H9 (cell line): ENCODE measurements at regions not wholly inside any gene's neighbourhood (a gene's known extent, or its start where the extent isn't known, plus 50 kb on each side); places are given as distances from the start of the nearest gene placed in this dataset.

Source experiments
- DNase-seq: peaks from one replicate; pipeline ENCODE4 v3.0.0-alpha.2; 2017
- H2AFZ ChIP-seq: one replicate; pipeline ENCODE4 v1.6.1; 2013; ENCODE audit warnings: mild to moderate bottlenecking, low read length, control low read depth, moderate library complexity
- H2AK5ac ChIP-seq: 2 replicates; pipeline ENCODE4 v1.6.1; 2013; ENCODE audit warnings: low read length, control low read depth, mixed read lengths; ENCODE audit not compliant: insufficient read length
- H2BK120ac ChIP-seq: one replicate; pipeline ENCODE4 v1.6.1; 2013; ENCODE audit warnings: low read depth, mild to moderate bottlenecking, low read length, control low read depth, inconsistent platforms; ENCODE audit not compliant: poor library complexity, severe bottlenecking
- H2BK12ac ChIP-seq: 2 replicates; pipeline ENCODE4 v1.6.1; 2013; ENCODE audit warnings: low read length, control low read depth, mixed read lengths, low read depth; ENCODE audit not compliant: insufficient read length
- H2BK15ac ChIP-seq: 2 replicates; pipeline ENCODE4 v1.6.1; 2013; ENCODE audit warnings: low read depth, low read length, control low read depth
- H2BK20ac ChIP-seq: one replicate; pipeline ENCODE4 v1.6.1; 2013; ENCODE audit warnings: low read depth, mild to moderate bottlenecking, low read length, control low read depth, inconsistent platforms; ENCODE audit not compliant: poor library complexity, severe bottlenecking
- H2BK5ac ChIP-seq: 2 replicates; pipeline ENCODE4 v1.6.1; 2013; ENCODE audit warnings: low read length, control low read depth, mixed read lengths; ENCODE audit not compliant: insufficient read length
- H3K14ac ChIP-seq: 2 replicates; pipeline ENCODE4 v1.6.1; 2013; ENCODE audit warnings: low read length, control low read depth; ENCODE audit not compliant: insufficient read depth
- H3K18ac ChIP-seq: 2 replicates; pipeline ENCODE4 v1.6.1; 2013; ENCODE audit warnings: low read depth, mild to moderate bottlenecking, mixed read lengths, low read length, control low read depth; ENCODE audit not compliant: insufficient read length
- H3K23ac ChIP-seq: 2 replicates; pipeline ENCODE4 v1.6.1; 2013; ENCODE audit warnings: low read length, control low read depth, mixed read lengths, low read depth; ENCODE audit not compliant: insufficient read length
- H3K23me2 ChIP-seq: 2 replicates; pipeline ENCODE4 v1.6.1; 2013; ENCODE audit warnings: low read depth, mild to moderate bottlenecking, mixed read lengths, low read length, control low read depth; ENCODE audit not compliant: insufficient read length, poor library complexity, severe bottlenecking
- H3K27ac ChIP-seq: 2 replicates; pipeline ENCODE4 v1.5.1; 2013; ENCODE audit warnings: low read length, control low read depth, mixed read lengths, low read depth; ENCODE audit not compliant: insufficient read length
- H3K27me3 ChIP-seq: 2 replicates; pipeline ENCODE4 v1.6.1; 2013; ENCODE audit warnings: low read length, control low read depth, inconsistent platforms; ENCODE audit not compliant: insufficient read depth
- H3K4ac ChIP-seq: 2 replicates; pipeline ENCODE4 v1.6.1; 2013; ENCODE audit warnings: low read depth, mild to moderate bottlenecking, control low read depth, inconsistent platforms, low read length, moderate library complexity
- H3K4me1 ChIP-seq: 2 replicates; pipeline ENCODE4 v1.6.1; 2013; ENCODE audit warnings: low read length, control low read depth, inconsistent platforms; ENCODE audit not compliant: insufficient read depth
- H3K4me2 ChIP-seq: 2 replicates; pipeline ENCODE4 v1.6.1; 2013; ENCODE audit warnings: low read length, control low read depth, mixed read lengths; ENCODE audit not compliant: insufficient read length, insufficient read depth
- H3K56ac ChIP-seq: 2 replicates; pipeline ENCODE4 v1.6.1; 2013; ENCODE audit warnings: low read depth, mild to moderate bottlenecking, mixed read lengths, low read length, control low read depth; ENCODE audit not compliant: insufficient read length
- H3K79me1 ChIP-seq: 2 replicates; pipeline ENCODE4 v1.6.1; 2013; ENCODE audit warnings: low read depth, mild to moderate bottlenecking, moderate library complexity, low read length, control low read depth, inconsistent platforms; ENCODE audit not compliant: insufficient read depth, poor library complexity, severe bottlenecking
- H3K79me2 ChIP-seq: 2 replicates; pipeline ENCODE4 v1.6.1; 2013; ENCODE audit warnings: low read length, control low read depth, inconsistent platforms; ENCODE audit not compliant: insufficient read depth
- H3K9ac ChIP-seq: 2 replicates; pipeline ENCODE4 v1.6.1; 2013; ENCODE audit warnings: low read length, control low read depth, mixed read lengths; ENCODE audit not compliant: insufficient read length; ENCODE audit errors: extremely low read depth
- H3K9me3 ChIP-seq: one replicate; pipeline ENCODE4 v1.6.1; 2013; ENCODE audit warnings: low read depth, low read length, inconsistent platforms; ENCODE audit not compliant: control insufficient read depth
- H3T11ph ChIP-seq: one replicate; pipeline ENCODE4 v1.6.1; 2013; ENCODE audit warnings: mild to moderate bottlenecking, low read length, control low read depth, inconsistent platforms
- H4K20me1 ChIP-seq: one replicate; pipeline ENCODE4 v1.6.1; 2013; ENCODE audit not compliant: control insufficient read depth, insufficient read length, insufficient read depth
- H4K5ac ChIP-seq: 2 replicates; pipeline ENCODE4 v1.6.1; 2013; ENCODE audit warnings: low read depth, mild to moderate bottlenecking, mixed read lengths, low read length, control low read depth; ENCODE audit not compliant: insufficient read length
- H4K8ac ChIP-seq: replicated peaks from 2 replicates; pipeline ENCODE4 v1.6.1; 2013; ENCODE audit warnings: low read length, control low read depth, mixed read lengths, low read depth; ENCODE audit not compliant: insufficient read length
- H4K91ac ChIP-seq: 2 replicates; pipeline ENCODE4 v1.6.1; 2013; ENCODE audit warnings: low read depth, mild to moderate bottlenecking, moderate library complexity, mixed read lengths, low read length, control low read depth; ENCODE audit not compliant: insufficient read length
- H3K27ac Mint-ChIP-seq, 3 experiments: 2 replicates in 2 of 3; 3 replicates in 1 of 3; pipeline ENCODE4 v1.8.0; 2020 to 2021; ENCODE audit warnings: mixed read lengths in 3 of 3, mild to moderate bottlenecking in 1 of 3, moderate library complexity in 1 of 3
- H3K27me3 Mint-ChIP-seq: 2 replicates; pipeline ENCODE4 v1.8.0; 2021; ENCODE audit warnings: low read depth, mild to moderate bottlenecking, moderate library complexity, mixed read lengths
- H3K36me3 Mint-ChIP-seq, 3 experiments: 2 replicates in 2 of 3; 3 replicates in 1 of 3; pipeline ENCODE4 v1.8.0; 2020 to 2021; ENCODE audit warnings: low read depth in 3 of 3, mixed read lengths in 3 of 3; ENCODE audit not compliant: insufficient read depth in 1 of 3
- H3K4me1 Mint-ChIP-seq, 2 experiments: 2 replicates each; pipeline ENCODE4 v1.8.0; 2020; ENCODE audit warnings: mixed read lengths in 2 of 2
- H3K4me3 Mint-ChIP-seq, 2 experiments: 2 replicates in 1 of 2; 3 replicates in 1 of 2; pipeline ENCODE4 v1.8.0; 2020 to 2021; ENCODE audit warnings: mild to moderate bottlenecking in 2 of 2, mixed read lengths in 2 of 2, moderate library complexity in 1 of 2
- H3K9me3 Mint-ChIP-seq, 2 experiments: 2 replicates in 1 of 2; 3 replicates in 1 of 2; pipeline ENCODE4 v1.8.0; 2020; ENCODE audit warnings: mild to moderate bottlenecking in 2 of 2, mixed read lengths in 2 of 2, moderate library complexity in 1 of 2
- TF ChIP-seq, protein P1 (sequence below): fragments of 200-600 bp; sonication (generic); conservative IDR thresholded peaks from 3 replicates; pipeline ENCODE4 v1.8.0; 2021; ENCODE audit warnings: antibody characterized with exemption, mild to moderate bottlenecking

GRCh38 chr4:123234955-123235354 is 161.6 kb upstream of the SPRY1 start:
- Histone ChIP-seq H2AK5ac (no peak overlapping the region), H4K20me1 (no peaks in the 10 kb centered on the region), H2BK120ac (no peak overlapping the region), H3K27me3 (no peaks in the 10 kb centered on the region), H2BK5ac (no peak overlapping the region), H3K79me2 (no peaks in the 10 kb centered on the region), H2AFZ (no peak overlapping the region), H2BK20ac (no peak overlapping the region), H4K5ac (no peak overlapping the region), H3K14ac (no peak overlapping the region), H2BK15ac (no peak overlapping the region), H3K9ac (no peak overlapping the region), H3K4ac (no peak overlapping the region), H3K18ac (no peak overlapping the region), H3K27ac (no peak overlapping the region), H4K8ac (no peak overlapping the region), H3K4me1 (peaks cover 4% of the 10 kb centered on the region; the same call in 1 of the 2 replicates), H3K9me3 (no peaks in the 10 kb centered on the region), H3K4me2 (no peak overlapping the region), H3K56ac (no peak overlapping the region), H3K23ac (no peak overlapping the region), H3K79me1 (no peaks in the 10 kb centered on the region), H3K23me2 (no peaks in the 10 kb centered on the region), H3T11ph (no peak overlapping the region), H4K91ac (no peak overlapping the region), H2BK12ac (no peak overlapping the region)
- Mint-ChIP-seq H3K4me1 (peaks cover 25 to 32% of the 10 kb centered on the region in 2 experiments), H3K27ac (no peak overlapping the region), H3K9me3 (peaks cover 0 to 4% of the 10 kb centered on the region in 2 experiments; a peak in 2 of 5 replicates), H3K36me3 (peaks cover 3 to 22% (median 16%) of the 10 kb centered on the region in 3 experiments; a peak in 6 of 7 replicates), H3K4me3 (no peak overlapping the region), H3K27me3 (no peaks in the 10 kb centered on the region)
- no peak for DNase-seq
- TF ChIP-seq, protein P1, sequence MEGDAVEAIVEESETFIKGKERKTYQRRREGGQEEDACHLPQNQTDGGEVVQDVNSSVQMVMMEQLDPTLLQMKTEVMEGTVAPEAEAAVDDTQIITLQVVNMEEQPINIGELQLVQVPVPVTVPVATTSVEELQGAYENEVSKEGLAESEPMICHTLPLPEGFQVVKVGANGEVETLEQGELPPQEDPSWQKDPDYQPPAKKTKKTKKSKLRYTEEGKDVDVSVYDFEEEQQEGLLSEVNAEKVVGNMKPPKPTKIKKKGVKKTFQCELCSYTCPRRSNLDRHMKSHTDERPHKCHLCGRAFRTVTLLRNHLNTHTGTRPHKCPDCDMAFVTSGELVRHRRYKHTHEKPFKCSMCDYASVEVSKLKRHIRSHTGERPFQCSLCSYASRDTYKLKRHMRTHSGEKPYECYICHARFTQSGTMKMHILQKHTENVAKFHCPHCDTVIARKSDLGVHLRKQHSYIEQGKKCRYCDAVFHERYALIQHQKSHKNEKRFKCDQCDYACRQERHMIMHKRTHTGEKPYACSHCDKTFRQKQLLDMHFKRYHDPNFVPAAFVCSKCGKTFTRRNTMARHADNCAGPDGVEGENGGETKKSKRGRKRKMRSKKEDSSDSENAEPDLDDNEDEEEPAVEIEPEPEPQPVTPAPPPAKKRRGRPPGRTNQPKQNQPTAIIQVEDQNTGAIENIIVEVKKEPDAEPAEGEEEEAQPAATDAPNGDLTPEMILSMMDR = no peak
